Stomach (tissue), 8 donors: ENCODE measurements at regions not wholly inside any gene's neighbourhood (a gene's known extent, or its start where the extent isn't known, plus 50 kb on each side); places are given as distances from the start of the nearest gene placed in this dataset.

Source experiments
- DNase-seq, 2 donors: peaks; one replicate each; pipeline versions ENCODE4 v3.0.0 to v3.0.0-alpha.2; 2013 to 2019
- H3K27ac ChIP-seq, 5 donors: fragments of 200-600 bp in 4 of 5; sonication (generic) in 4 of 5; one replicate each; pipeline ENCODE4 v1.5.1; 2013 to 2019; ENCODE audit warnings: mild to moderate bottlenecking in 1 of 5, moderate library complexity in 1 of 5
- H3K27me3 ChIP-seq, 3 donors: fragments of 200-600 bp; sonication (generic); one replicate each; pipeline ENCODE4 v1.5.1; 2017 to 2019; ENCODE audit warnings: mixed run types in 1 of 3
- H3K36me3 ChIP-seq, 4 donors: fragments of 200-600 bp; sonication (generic); 1 replicate in 3 of 4; 2 replicates in 1 of 4; pipeline ENCODE4 v1.5.1; 2016 to 2019
- H3K4me1 ChIP-seq, 4 donors: fragments of 200-600 bp; sonication (generic); one replicate each; pipeline ENCODE4 v1.5.1; 2016 to 2019
- H3K4me3 ChIP-seq, 4 donors: fragments of 200-600 bp; sonication (generic) in 3 of 4; one replicate each; pipeline ENCODE4 v1.5.1; 2016 to 2019; ENCODE audit warnings: mild to moderate bottlenecking in 1 of 4
- H3K9me3 ChIP-seq, 4 donors: fragments of 200-600 bp; sonication (generic); one replicate each; pipeline ENCODE4 v1.5.1; 2016 to 2019
- POLR2A ChIP-seq, 4 donors: fragments of 450-650 bp; IDR thresholded peaks; one replicate each; pipeline ENCODE4 v1.6.1; 2016; ENCODE audit warnings: antibody characterized with exemption in 4 of 4, control low read depth in 2 of 4, mild to moderate bottlenecking in 1 of 4, moderate library complexity in 1 of 4
- POLR2AphosphoS5 ChIP-seq, 3 donors: sonication (generic); formaldehyde crosslinking; IDR thresholded peaks; one replicate each; pipeline ENCODE4 v1.6.1; 2016; ENCODE audit warnings: antibody characterized with exemption in 3 of 3
- WGBS, 5 donors: extraction: QIAGEN DNeasy Blood & Tissue Kit in 3 of 5; methylation state at CpG; one replicate each; pipeline versions ENCODE4 v1.1.5 to v1.1.7; 2013 to 2018; 5-methylcytosine and 5-hydroxymethylcytosine counted together
- intact Hi-C: fragments of 100-400 bp; cut with DNase I; formaldehyde crosslinking; loops from one replicate; pipeline ENCODE4 v1.15.1; 2023; ENCODE audit warnings: low total_unique reads
- TF ChIP-seq, protein P1 (sequence below), 7 experiments: fragments of 450-650 bp in 4 of 7; fragments of 200-600 bp in 3 of 7; sonication (generic) in 3 of 7; IDR thresholded peaks; one replicate each; pipeline ENCODE4 v1.5.1; 2016 to 2019; ENCODE audit warnings: antibody characterized with exemption in 7 of 7, control low read depth in 2 of 7, mild to moderate bottlenecking in 1 of 7
- donor health status: healthy with polysubstance abuse.
- donor health status: Bipolar disorder and iron deficiency.
- donor health status: healthy.

DNA sequence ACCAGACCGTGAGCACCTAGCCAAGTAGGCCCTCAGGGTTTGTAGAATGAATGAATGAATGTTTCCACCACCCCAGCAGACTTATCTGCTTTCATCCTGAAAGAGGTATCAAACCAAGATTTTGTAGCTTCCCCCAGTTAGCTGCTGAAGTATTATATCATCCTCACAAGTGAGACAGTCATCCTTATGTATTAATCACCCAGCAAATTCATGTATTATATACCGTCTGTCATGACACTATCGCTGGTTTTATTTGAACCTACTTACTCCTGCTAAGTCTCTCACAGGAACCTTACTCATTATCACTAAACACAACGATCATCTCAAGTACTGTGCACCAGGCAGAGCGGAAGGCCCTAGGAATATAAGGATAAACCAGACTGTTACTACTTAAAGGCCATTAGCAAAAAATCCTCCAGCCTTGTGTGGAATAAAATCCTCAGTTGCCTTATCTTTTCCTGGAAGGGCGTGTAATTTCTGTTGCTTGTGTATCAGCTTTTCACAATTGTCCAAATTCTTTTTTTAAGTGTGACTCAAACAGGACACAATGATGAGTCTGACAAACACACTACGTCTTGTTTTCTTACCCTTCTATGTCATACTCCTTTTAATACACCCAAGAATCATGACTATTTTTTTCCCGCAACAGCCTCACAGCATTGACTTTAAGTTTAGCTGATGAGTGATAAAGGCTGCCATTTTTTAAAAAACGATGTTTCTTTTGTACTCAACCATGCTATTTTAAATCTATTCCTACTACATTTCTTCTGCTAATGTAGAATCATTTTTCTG lies 176.1 kb upstream of the KLF14 start:
- WGBS, 5 donors: 73 to 86% (median 82%) methylated on average over 9 of the region's 9 CpGs
- Histone ChIP-seq H3K4me1 (peaks cover 51 to 89% (median 78%) of the 10 kb centered on the region in 4 donors), H3K4me3 (peak overlapping the region in 2 of 4 donors; percentile 42 to 48), H3K9me3 (no peaks in the 10 kb centered on the region), H3K27me3 (no peaks in the 10 kb centered on the region), H3K27ac (peak overlapping the region in 4 of 5 donors; percentile 86 to 93 (median 90)), H3K36me3 (peaks cover 0 to 22% (median 10%) of the 10 kb centered on the region in 4 donors)
- TF ChIP-seq, protein P1, sequence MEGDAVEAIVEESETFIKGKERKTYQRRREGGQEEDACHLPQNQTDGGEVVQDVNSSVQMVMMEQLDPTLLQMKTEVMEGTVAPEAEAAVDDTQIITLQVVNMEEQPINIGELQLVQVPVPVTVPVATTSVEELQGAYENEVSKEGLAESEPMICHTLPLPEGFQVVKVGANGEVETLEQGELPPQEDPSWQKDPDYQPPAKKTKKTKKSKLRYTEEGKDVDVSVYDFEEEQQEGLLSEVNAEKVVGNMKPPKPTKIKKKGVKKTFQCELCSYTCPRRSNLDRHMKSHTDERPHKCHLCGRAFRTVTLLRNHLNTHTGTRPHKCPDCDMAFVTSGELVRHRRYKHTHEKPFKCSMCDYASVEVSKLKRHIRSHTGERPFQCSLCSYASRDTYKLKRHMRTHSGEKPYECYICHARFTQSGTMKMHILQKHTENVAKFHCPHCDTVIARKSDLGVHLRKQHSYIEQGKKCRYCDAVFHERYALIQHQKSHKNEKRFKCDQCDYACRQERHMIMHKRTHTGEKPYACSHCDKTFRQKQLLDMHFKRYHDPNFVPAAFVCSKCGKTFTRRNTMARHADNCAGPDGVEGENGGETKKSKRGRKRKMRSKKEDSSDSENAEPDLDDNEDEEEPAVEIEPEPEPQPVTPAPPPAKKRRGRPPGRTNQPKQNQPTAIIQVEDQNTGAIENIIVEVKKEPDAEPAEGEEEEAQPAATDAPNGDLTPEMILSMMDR (IDR thresholded peaks at IDR 0.05): no peak
- no peak for DNase-seq
- intact Hi-C loops: no loop called here

DNA sequence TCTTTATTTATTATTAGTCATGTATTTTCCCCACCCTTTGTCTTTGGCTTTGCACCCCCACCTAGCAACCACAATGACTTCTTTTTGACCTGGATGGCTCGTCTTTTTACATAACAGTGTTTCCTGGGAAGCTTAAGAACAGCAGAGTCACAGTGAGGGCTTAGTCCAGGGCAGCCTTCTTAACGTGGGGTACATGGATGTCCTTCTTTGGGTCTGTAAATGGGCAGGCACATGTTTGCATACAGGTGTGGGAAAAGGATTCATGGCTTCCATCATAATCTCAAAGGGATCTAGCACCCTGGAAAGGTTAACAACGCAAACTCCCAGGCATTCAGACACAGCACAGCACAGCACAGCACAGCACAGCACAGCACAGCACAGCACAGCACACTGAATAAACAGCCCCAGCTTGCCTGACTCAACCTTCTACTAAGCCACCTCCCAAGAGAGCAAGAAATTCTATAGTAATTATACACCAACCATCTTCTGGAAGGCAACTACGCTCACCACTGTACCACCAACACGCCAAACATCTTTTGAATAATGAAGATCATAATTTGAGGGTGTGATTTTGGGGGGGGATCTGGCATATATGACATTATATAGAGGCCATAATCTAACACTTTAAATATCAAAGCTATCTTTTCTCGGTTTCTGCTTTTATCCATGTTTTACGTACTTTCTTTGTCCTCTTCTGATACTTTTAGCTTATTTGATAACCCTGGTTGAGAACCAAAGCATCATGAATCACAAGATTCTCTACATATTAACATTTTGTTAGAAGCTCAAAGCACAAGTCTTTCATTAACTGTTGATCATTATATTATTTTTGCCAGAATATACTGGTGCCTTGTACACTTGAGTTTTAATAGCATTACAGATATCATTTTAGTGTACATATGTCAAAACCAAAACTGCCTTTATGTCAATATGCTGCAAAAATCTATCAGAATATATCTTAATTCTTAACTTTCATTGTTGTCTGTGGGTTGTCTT lies 177.2 kb upstream of the KLF14 start:
- H3K4me3 ChIP-seq: peak overlapping the region; percentile 42 to 48 (median 44)
- no peaks in the 10 kb centered on the region for H3K27me3 ChIP-seq
- H3K36me3 ChIP-seq: peaks cover 0 to 19% (median 7%) of the 10 kb centered on the region in 4 donors
- DNase-seq: no peak
- 58 to 78% (median 59%) methylated on average over 7 of the region's 7 CpGs for WGBS, 5 donors
- intact Hi-C loops: no loop called here
- TF ChIP-seq, protein P1 (IDR thresholded peaks at IDR 0.05): no peak
- no peaks in the 10 kb centered on the region for H3K9me3 ChIP-seq
- peak overlapping the region; percentile 72 to 93 (median 87) for H3K27ac ChIP-seq
- H3K4me1 ChIP-seq: peaks cover 56 to 90% (median 79%) of the 10 kb centered on the region in 4 donors

DNA sequence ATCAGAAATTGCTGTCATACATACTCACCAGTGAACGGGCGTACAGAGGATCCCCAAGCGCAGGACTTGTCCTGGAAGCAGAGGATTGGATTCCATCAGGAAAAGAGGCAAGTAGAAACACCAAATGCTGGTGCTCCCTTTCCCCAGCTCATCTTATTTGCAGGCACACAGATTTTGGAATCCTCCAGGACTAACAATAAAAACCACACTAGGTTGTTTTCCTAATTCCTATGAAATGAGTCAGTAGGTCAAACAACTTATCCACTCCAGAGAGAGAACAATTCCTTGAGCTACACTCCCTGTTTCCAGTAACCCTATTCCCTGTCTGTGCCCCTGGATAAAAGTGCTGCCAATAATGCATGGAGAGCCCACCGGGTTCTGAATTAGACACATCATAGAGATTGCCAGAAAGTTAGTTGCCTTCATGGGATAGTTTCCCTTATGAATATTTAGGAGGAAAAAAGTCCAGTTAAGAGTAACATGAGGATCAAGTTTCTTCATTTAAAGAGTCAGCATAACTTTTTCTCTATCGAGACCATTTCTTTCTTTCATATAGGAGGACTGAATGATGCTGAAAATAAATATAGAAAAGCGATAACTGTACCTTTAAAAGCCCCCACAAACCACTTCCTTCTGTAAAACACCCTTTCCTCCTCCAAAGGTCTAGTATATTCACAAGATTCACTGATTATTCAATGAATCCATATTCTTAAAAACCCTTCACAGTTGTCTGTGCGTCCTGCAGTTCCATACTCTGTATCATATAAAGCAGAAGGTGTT lies 178.3 kb upstream of the KLF14 start:
- Histone ChIP-seq H3K4me1 (peaks cover 66 to 95% (median 84%) of the 10 kb centered on the region in 4 donors), H3K4me3 (peak overlapping the region; percentile 42 to 48 (median 44)), H3K27ac (peak overlapping the region; percentile 76 to 93 (median 87)), H3K27me3 (no peaks in the 10 kb centered on the region), H3K9me3 (no peaks in the 10 kb centered on the region), H3K36me3 (peaks cover 0 to 19% (median 6%) of the 10 kb centered on the region in 4 donors)
- WGBS, 5 donors: 24 to 50% (median 33%) methylated on average over 7 of the region's 7 CpGs
- TF ChIP-seq POLR2AphosphoS5 (IDR thresholded peaks at IDR 0.05): peak in 2 of 3 donors; percentile 27 to 51
- no peak for TF ChIP-seq POLR2A (IDR thresholded peaks at IDR 0.05)
- no peak for DNase-seq
- intact Hi-C loops: no loop called here

DNA sequence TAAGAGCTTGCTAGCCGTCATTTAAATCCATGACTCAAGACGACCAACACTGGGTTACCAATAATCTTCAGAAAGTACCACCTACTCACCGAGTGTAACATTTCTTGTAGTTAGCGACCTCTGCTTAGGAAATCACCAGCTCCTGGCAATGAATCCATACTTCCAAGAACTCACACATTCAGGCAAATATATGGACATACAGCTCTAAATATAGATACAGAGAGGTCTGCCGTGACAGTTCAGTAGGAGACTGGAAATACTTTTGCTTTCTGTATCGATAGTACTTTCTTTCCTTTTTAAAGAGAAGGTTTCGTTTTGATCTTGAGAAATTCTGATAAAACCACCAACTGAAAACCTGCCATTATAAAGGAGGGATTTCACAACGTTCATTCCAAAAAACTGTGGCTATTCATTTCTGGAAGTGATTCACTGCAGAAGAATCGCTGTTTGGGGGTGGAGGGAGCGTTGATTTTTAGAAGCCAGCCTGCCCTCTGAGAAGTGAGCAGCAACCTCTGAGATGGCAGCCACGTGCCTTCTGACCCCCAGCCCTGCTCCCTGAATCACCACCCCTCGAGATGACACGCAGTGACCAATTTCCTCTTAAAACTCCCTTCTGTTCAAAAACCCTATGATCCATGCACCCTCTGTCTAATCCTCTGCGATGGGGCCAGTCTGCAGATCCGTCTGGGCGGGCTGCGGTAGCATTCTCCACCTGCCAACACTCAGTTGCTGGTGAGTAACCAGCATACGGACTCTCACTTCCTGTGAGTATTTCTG lies 179.0 kb upstream of the KLF14 start:
- TF ChIP-seq POLR2AphosphoS5 (IDR thresholded peaks at IDR 0.05): peak in 2 of 3 donors; percentile 71 to 78
- TF ChIP-seq, protein P1 (IDR thresholded peaks at IDR 0.05): no peak
- Histone ChIP-seq H3K27me3 (no peaks in the 10 kb centered on the region), H3K9me3 (no peaks in the 10 kb centered on the region), H3K27ac (peak overlapping the region; percentile 86 to 93 (median 87)), H3K4me1 (peaks cover 72 to 95% (median 88%) of the 10 kb centered on the region in 4 donors), H3K4me3 (peak overlapping the region; percentile 42 to 48 (median 44)), H3K36me3 (peaks cover 0 to 19% (median 6%) of the 10 kb centered on the region in 4 donors)
- WGBS, 5 donors: 1 to 20% (median 2%) methylated on average over 18 of the region's 18 CpGs
- intact Hi-C loops: no loop called here
- DNase-seq: peak; percentile 67 to 72
